ENCODE measurements at regions not wholly inside any gene's neighbourhood (a gene's known extent, or its start where the extent isn't known, plus 50 kb on each side); places are given as distances from the start of the nearest gene placed in this dataset.

- ATAC-seq, result no peak
- in situ Hi-C loops (cut with MboI) (no loop called here), intact Hi-C loops (cut with micrococcal nuclease) (no loop called here)
- Histone ChIP-seq H3K4me2 (ENCODE audit: insufficient read depth, low read length) (no peak overlapping the region), H3K27ac (ENCODE audit: extremely low read depth, low read depth, low read length) (no peak overlapping the region), H3K79me2 (ENCODE audit: control insufficient read depth, insufficient read depth, low read length) (no peaks in the 10 kb centered on the region), H4K20me1 (replicated peaks; ENCODE audit: control insufficient read depth, insufficient read depth, low read length) (no peaks in the 10 kb centered on the region), H3K4me3 (no peak overlapping the region), H3K9ac (ENCODE audit: insufficient read depth in 1 of 2, low read depth in 2 of 2, low read length in 2 of 2) (no peak overlapping the region), H3K27me3 (ENCODE audit: control insufficient read depth in 2 of 2, insufficient read depth in 2 of 2, low read length in 2 of 2) (peaks cover 4 to 43% of the 10 kb centered on the region in 2 experiments; a peak in 3 of 5 replicates), H3K4me1 (replicated peaks in 1 of 2; ENCODE audit: control insufficient read depth in 2 of 2, insufficient read depth in 2 of 2, low read length in 2 of 2) (peaks cover 0 to 11% of the 10 kb centered on the region in 2 experiments; a peak in 2 of 5 replicates), H3K9me3 (replicated peaks; ENCODE audit: control insufficient read depth, insufficient read depth, low read depth, low read length) (no peaks in the 10 kb centered on the region), H3K9me1 (ENCODE audit: control insufficient read depth, insufficient read depth, low read length) (no peaks in the 10 kb centered on the region), H3K36me3 (ENCODE audit: control insufficient read depth, insufficient read depth, low read length) (no peaks in the 10 kb centered on the region), H2AFZ (ENCODE audit: low read depth, low read length) (no peak overlapping the region)
- no TSS peak for BruUV-seq (replicated peaks)
- no peak for DNase-seq (ENCODE audit: extremely low read depth in 1 of 4, low spot score in 3 of 4)
- ChIA-PET POLR2A (no interaction called here), CTCF (ENCODE audit: low intra/inter-chr PET ratio) (no interaction called here)
- TF ChIP-seq ZBTB5 (IDR thresholded peaks at IDR 0.05), result no peak
- TF ChIP-seq CREB3 (tag; conservative IDR thresholded peaks at IDR 0.05; ENCODE audit: low read depth), result no peak
- no peak for TF ChIP-seq DMBX1 (CRISPR knock-in tag; IDR thresholded peaks at IDR 0.05; ENCODE audit: borderline replicate concordance)
- no peak for TF ChIP-seq RBM17 (IDR thresholded peaks at IDR 0.05; ENCODE audit: borderline replicate concordance, low read depth, low read length)
- TF ChIP-seq NFATC3 (IDR thresholded peaks at IDR 0.05), result no peak
- peak; percentile 86 for TF ChIP-seq NFIC (IDR thresholded peaks at IDR 0.05)
- TF ChIP-seq SMC3 (conservative IDR thresholded peaks at IDR 0.05; ENCODE audit: insufficient read depth, low read depth, low read length), result no peak
- TF ChIP-seq CEBPB (tag; IDR thresholded peaks at IDR 0.05), result peak; percentile 81
- no peak for TF ChIP-seq ZNF609 (CRISPR knock-in tag; IDR thresholded peaks at IDR 0.05; ENCODE audit: borderline replicate concordance)
- TF ChIP-seq SRSF1 (IDR thresholded peaks at IDR 0.05; ENCODE audit: low read depth, low read length), result no peak
- TF ChIP-seq ZNF165 (CRISPR knock-in tag; IDR thresholded peaks at IDR 0.05; ENCODE audit: borderline replicate concordance), result no peak
- FAIRE-seq, result no peak
- WGBS (ENCODE audit: insufficient coverage, low coverage, missing lambda C conversion rate), result 2% methylated on average over 15 of the region's 19 CpGs
Measured at GRCh38 chr9:134590240-134591081, 51.1 kb upstream of the COL5A1 start.
